Loucy (cell line): ENCODE measurements at regions not wholly inside any gene's neighbourhood (a gene's known extent, or its start where the extent isn't known, plus 50 kb on each side); places are given as distances from the start of the nearest gene placed in this dataset.

Experiments
- CTCF ChIP-seq: fragments of 200-600 bp; sonication (generic); conservative IDR thresholded peaks from 2 replicates; pipeline ENCODE4 v1.5.1; 2014; ENCODE audit warnings: mild to moderate bottlenecking, antibody characterized with exemption, low read length
- EZH2phosphoT487 ChIP-seq: fragments of 200-600 bp; IDR thresholded peaks from 2 replicates; pipeline ENCODE4 v1.6.1; 2018; ENCODE audit warnings: antibody characterized with exemption, mild to moderate bottlenecking, moderate library complexity, borderline replicate concordance

GRCh38 chr11:7871056-7871455, 60.0 kb downstream of the OR10A6 start:
- TF ChIP-seq CTCF (no peak), EZH2phosphoT487 (no peak)
